Hematopoietic multipotent progenitor cell treated with erythropoietin and hydrocortisone succinate and interleukin-3 and kit ligand, for 8 days (in vitro differentiated cells): ENCODE measurements at regions not wholly inside any gene's neighbourhood (a gene's known extent, or its start where the extent isn't known, plus 50 kb on each side); places are given as distances from the start of the nearest gene placed in this dataset.

ENCODE experiments used
- DNase-seq: peaks from one replicate; pipeline ENCODE4 v3.0.0-alpha.2; 2015

- DNase-seq, result no peak
Measured at GRCh38 chr7:47221826-47222225, 360.1 kb downstream of the TNS3 start.

GRCh38 chr7:47218378-47219176 is 363.3 kb downstream of the TNS3 start:
- DNase-seq, result peak; percentile 91

GRCh38 chr7:47217570-47218360 is 364.1 kb downstream of the TNS3 start:
- no peak for DNase-seq

GRCh38 chr7:47217086-47217485 is 364.8 kb downstream of the TNS3 start:
- no peak for DNase-seq

GRCh38 chr7:47216439-47216838 is 365.5 kb downstream of the TNS3 start:
- DNase-seq, result no peak

GRCh38 chr7:47215640-47216039 is 366.3 kb downstream of the TNS3 start:
- no peak for DNase-seq

- DNase-seq, result no peak
Measured at GRCh38 chr7:47215049-47215448, 366.9 kb downstream of the TNS3 start.

GRCh38 chr7:47213276-47213675 is 368.6 kb downstream of the TNS3 start:
- DNase-seq, result no peak

- peak; percentile 7 for DNase-seq
Measured at GRCh38 chr7:47211519-47211973, 370.4 kb downstream of the TNS3 start.

- no peak for DNase-seq
Measured at GRCh38 chr7:47210281-47210854, 371.5 kb downstream of the TNS3 start.

GRCh38 chr7:47207956-47208355 is 374.0 kb downstream of the TNS3 start:
- DNase-seq, result no peak

- no peak for DNase-seq
Measured at GRCh38 chr7:47204709-47205108, 377.2 kb downstream of the TNS3 start.

- no peak for DNase-seq
Measured at GRCh38 chr7:47202146-47202783, 379.6 kb downstream of the TNS3 start.

GRCh38 chr7:47198159-47198558 is 383.8 kb downstream of the TNS3 start:
- DNase-seq, result no peak

GRCh38 chr7:47197486-47197885 is 384.4 kb downstream of the TNS3 start:
- no peak for DNase-seq

GRCh38 chr7:47196737-47197136 is 385.2 kb downstream of the TNS3 start:
- no peak for DNase-seq

GRCh38 chr7:47196106-47196645 is 385.7 kb downstream of the TNS3 start:
- DNase-seq, result no peak

GRCh38 chr7:47195641-47196040 is 386.3 kb downstream of the TNS3 start:
- no peak for DNase-seq

GRCh38 chr7:47194516-47195057 is 387.3 kb downstream of the TNS3 start:
- no peak for DNase-seq

- DNase-seq, result no peak
Measured at GRCh38 chr7:47192978-47193377, 388.9 kb downstream of the TNS3 start.

GRCh38 chr7:47191876-47192291 is 390.0 kb downstream of the TNS3 start:
- DNase-seq, result no peak

- no peak for DNase-seq
Measured at GRCh38 chr7:47191316-47191715, 390.6 kb downstream of the TNS3 start.

- DNase-seq, result no peak
Measured at GRCh38 chr7:47190462-47190861, 391.4 kb downstream of the TNS3 start.
